GM04503 (cell line): ENCODE measurements at regions not wholly inside any gene's neighbourhood (a gene's known extent, or its start where the extent isn't known, plus 50 kb on each side); places are given as distances from the start of the nearest gene placed in this dataset.
"Not testable (repeated sequence)": the region's sequence is repeated elsewhere in the genome, so short reads cannot be mapped to it uniquely, and the experiment has no call there.

Source experiments
- DNase-seq: peaks from one replicate; pipeline ENCODE4 v3.0.0-alpha.2; 2012; ENCODE audit warnings: low read depth

DNA sequence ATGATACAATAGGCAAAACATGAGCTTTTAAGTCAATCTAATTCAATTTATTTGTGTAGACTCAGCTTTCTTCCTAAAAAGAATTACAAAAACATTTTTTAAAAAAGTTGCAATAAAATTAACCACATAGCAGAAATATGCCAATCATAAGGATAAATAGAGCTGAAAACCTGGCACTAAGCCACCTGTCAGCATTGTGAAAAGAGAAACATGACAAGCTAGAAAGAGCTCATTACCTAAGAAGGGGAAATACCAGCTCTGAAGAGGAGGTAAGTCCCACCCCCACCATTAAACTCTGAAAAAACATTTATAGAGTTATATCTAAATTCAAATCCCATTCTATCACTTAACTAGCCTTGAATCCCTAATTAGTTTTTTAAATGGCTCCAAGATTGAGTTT lies 372.9 kb downstream of the OSTF1 start:
- no peak for DNase-seq

DNA sequence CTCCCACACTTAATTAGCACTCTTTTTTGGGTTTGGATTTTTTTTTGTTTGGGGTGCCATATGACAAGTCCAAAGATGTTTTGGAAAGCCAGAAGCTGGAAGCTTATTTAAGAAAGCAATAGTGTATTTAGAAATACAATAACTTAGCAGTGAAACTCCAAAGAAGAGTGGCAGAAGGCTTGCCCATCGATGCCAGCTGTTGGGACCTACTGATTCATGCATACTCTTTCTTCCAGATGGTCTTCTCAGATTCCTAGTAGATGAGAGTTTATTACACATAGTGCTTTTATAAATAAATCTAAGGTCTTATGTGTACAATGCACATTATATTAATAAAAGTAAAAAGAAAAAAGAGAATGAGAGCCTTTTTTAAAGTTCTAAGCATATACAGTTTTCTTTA lies 374.6 kb downstream of the OSTF1 start:
- no peak for DNase-seq

DNA sequence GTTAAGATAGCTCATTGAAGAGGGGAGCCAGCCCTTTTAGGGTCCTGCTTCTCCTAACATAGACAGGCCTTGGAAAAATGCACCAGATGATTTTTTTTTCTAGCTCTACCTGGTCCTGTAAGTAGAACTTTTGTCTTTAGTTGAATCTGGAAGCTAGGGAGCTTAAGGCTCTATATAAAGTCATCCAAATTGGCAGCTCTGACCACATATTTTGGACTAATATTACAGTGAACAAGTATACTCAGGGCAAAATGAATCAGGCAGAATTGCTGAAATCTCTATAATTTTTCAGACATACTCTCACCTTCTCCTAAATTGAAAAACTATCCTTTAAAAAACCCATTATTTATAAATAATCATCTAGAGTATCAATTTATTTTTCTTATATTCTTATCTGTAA lies 375.6 kb downstream of the OSTF1 start:
- DNase-seq = no peak

DNA sequence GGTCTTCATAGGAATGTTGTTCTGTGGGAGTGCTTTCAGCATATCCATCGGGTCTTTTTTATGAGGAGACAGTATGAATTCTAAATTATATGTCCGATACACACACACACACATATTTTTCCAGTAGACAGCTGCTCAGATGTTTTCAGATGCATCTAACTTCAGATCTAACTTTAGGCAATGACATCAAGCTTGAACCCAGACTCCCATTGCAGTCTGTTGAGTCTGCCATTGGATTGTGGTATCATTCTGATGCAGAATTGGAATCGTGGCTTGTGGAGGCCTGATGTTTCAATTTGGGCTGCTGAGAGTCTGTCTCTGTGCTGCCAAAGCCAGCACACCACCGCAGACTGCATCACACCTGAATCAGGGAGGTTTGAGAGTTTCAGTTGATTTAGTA lies 376.4 kb downstream of the OSTF1 start:
- DNase-seq = no peak

DNA sequence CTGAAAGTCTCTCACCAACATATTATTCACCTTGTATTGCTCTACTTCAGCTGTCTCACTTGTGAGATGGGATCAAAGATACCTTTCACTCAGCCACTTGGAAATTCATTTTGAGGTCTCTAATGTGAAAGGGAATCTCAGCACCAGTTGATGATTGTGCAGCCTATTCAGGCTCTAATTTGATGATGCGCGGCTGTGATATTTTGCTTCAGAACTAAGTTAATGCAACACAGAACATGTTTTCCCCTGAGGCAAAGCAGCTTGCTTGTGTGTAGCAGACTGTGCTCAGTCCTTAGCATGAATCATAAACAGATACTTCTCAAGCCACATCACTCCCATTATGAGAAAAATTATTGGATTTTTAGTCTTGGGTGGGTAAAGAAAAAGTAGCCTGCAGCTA lies 378.8 kb downstream of the OSTF1 start:
- DNase-seq = no peak

DNA sequence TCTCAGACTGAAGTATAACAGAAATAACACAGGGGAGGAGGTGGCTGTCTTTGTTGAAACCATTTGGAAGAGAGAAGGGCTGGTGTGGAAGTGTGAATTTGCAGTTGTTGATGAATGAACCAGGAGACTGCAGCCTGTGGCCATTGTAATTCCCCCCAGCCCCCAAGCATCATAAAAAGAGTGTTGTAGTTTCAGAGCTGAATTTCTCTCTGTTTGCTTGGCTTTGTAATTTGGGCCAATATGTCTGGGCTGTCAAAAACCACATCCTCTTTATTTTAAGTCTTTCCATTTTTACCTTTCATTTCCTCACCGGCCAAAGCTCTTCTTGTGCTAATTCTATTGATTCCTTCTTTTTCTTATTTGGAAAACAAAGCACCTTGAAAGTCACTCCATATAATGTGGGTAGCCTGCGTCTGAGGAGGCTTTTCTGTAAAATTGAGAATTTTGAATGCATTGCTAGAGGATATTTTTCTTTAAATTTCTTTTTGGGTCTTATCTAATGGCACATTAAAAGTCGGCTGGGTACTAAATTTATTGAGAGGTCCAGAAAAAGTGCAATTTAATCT lies 383.3 kb downstream of the OSTF1 start:
- DNase-seq = no peak

DNA sequence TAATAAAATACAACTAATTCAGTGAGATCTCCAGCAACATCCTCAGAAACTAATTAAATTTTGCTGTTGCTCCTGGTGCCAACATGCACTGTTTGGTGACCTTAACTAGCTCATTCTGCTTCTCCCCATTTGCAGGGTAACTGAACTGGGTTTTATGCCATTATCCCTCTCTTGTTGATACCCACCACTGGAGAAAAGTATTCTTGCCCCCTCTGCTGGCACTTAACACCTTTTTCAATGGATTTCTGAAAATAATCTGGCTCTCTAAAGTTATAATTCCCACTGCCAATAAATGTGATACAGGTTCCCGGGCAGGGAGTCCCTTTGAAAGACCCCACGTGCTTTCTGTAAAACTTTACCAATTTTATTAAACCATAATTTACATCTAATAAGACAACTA lies 394.3 kb downstream of the OSTF1 start:
- DNase-seq = no peak

DNA sequence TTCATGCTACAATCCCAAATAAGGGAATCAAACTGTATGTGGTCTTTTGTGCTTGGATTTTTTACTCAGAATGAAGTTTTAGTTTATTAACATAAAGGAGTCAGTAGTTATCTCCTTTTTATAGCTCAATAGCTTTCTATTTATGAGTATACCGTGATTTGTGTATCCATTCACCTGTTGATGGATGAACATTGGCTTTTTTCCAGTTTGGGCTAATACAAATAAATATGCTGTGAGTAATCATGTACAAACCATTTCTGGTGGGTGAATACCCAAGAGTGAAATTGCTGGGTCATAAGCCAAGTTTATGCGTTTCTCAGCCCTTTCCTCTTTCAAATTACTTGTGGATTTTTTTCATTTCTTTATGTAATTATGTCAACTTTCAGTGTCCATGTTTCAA lies 395.3 kb downstream of the OSTF1 start:
- DNase-seq = no peak

DNA sequence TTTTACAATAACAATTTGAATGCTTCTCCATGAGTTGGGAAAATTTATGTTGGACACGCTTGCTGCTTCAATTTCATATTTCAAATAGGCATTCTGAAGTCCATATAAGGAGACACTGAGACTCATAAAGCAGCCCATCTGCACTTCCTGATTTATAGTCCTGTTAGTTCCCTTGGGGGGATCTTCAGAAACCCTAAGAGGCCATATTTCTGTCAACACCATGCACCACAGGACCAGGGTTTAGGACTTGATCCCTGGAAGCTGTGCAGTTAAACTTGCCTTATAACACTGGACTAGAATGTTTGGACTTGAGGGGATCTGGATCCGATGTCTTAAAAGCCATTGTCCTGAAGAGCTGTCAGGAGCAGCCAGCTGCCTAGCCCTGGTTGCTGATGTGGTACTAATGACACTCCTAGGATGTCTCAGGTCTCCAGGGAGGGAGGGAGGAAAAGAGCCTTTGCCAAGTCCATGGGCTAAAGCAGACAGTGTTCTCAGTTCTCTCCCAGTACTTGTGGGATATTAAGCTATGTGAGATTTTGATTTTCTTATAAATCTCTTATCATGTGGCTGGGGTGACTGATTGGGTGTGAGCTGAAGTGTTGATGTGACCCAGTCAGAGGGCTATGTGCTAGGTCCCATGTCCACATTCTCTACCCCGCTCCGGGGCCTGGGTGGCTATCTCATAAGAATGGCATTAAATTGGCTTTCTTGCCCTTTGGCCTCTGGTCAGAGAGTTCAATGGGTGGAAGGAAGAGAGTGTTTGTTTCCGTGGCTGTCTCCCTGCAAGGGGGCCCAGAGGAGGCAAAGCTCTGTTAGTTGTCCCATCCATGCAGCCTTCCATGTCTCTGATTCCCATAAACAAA lies 399.8 kb downstream of the OSTF1 start:
- DNase-seq = no peak

DNA sequence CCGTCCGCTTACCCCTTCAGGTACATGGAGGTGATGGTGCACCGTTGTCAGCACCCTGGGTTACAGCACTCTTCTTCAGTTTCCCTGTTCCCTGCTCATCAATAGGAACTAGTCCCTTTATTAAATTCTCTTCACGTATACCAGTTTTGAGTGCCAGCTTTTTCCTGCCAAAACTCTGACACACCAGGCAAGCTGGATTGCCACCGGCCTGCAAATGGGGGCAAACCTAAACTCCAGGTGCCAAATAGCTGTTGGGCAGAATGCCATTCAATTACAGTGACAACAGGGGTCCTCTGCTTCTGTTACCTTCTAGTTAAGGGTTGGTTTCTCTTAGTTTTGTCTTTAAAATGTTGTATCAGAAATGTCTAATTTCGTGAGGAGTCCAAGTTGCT lies 400.4 kb downstream of the OSTF1 start:
- no peak for DNase-seq

DNA sequence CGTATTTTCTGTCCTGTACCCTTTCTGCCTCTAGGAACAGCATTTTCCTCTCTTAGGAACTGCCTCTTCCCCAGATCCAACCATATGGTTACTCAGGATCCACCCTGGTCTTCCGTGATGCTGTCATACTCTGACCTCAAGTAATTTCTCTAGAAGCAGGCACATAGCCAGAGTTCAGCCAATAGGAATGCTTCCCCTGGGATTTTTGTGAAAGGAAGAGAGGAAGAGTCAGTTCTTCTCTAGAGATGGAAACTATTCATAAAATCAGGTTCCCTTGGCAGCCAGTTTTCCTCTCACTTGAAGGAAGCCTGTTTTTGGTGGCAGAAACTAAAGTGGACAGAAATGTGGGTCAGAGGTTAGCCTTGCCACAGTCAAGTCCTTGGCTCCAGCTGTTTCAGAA lies 400.1 kb upstream of the PCSK5 start:
- DNase-seq = no peak

DNA sequence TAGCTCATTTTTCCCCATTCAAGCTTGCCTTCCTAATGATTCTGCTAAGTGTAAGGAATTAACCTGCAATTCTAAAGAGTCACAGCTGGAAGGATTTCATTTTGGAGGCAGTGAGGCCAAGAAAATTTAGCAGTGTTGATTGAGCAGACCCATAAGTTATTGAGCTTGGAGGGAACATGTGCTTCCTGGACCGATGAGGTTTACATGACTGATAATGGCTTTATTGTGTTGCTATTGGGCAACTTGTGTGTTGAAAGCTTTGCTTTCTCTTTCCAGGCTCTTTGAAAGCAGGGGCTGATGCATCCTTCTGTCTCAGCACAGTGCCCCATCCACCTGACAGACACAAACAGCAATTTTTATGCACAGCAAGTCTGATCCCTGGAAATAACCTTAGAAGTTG lies 398.9 kb upstream of the PCSK5 start:
- no peak for DNase-seq

DNA sequence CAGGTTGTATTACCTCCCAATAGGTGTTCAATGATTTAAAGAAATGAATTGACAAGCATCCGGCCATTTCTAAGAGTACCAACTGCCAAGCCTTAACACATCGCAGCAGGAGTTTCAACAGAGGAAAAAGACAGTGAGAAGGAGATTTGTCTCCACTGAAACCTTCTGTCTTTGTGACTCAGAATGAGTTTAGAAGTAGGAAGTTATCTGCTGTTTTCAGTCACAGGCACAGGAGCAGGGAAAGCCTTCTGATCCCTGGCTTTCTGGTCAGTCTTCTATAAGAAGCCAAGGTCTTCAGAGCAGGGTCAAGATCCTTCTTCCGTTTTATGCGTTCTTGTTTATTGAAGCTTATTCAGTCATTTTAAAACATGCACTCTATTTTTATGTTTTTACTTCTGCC lies 390.7 kb upstream of the PCSK5 start:
- DNase-seq = no peak

DNA sequence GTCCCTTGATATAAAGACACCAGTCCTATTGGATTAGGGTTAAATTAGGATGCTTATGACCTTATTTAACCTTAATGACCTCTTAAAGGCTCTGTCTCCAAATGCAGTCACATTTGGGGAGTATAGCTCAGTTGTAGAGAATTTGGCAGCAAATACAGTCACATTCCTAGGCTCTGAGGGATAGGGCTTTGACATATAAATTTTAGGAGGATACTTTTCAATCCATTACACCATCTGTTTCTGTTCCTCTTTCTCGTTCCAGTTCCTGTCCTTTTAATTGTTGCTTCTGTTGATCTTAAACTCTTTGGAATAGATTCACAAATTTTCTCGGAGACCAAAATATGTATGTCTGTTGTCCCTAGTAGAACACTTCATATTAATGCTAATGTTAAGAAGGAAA lies 390.0 kb upstream of the PCSK5 start:
- no peak for DNase-seq

DNA sequence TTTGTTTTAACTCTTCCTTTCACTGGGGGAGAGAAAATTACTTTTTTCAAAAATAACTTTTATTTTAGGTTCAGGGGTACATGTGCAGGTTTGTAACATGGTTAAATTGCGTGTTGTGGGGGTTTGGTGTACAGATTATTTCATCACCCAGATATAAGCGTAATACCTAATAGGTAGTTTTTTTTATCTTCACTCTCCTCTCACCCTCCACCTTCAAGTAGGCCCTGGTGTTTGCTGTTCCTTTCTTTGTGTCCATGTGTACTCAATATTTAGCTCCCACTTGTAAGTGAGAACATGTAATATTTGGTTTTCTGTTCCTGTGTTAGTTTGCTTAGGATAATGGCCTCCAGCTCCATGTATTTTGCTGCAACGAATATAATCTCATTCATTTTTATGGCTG lies 389.5 kb upstream of the PCSK5 start:
- DNase-seq = not testable (repeated sequence)

DNA sequence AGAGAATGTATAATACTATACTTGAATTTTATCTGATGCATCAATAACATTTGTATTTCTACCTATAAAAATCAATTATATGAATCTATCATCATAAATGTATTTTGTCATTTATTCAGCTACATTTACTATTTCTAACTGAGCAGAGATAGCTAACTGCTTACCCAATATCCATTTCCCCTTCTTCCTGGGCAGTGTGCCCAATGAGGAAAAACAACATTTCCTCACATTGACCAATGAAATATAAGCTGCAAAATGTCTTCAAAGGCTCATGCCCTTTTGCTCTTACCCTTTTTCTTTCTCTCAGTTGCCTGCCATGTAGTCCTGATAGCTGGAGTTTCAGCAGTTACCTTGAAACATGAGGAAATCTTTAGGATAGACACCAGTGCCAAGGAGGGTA lies 385.8 kb upstream of the PCSK5 start:
- no peak for DNase-seq

DNA sequence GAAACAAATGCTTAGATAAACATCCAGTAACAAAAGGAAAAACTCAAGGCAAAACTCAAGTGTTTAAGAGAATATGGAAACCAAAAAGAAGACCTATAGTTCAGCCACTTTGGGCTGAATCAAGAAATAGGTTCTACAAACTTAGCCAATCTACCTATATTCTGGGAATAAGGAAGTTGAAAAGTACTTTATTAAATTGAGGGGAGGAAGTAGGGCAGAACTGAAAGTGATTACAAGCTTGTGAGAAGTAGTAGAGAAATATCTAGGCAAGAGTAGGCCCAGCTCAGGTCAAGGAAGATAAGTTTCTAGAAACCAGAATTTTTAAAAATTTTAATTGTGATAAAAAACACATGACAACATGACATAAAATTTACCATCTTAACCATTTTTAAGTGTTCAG lies 384.8 kb upstream of the PCSK5 start:
- DNase-seq = no peak

DNA sequence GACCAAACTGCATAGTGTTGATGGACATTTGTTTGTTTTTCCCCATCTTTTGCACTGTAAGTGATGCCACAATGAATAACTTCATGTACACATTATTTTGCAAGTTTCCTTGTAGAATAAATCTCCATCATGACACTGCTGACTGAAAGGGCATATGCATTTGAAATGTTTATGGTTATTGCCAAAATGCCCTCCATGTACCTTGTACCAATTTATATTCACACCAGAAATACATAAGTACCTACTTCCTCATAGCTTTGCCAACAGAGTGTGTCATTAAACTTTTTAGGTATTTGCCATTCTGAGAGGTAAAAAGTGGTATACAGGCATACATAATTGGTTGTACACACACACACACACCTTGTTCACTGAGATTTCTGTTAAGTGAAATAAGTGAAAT lies 361.0 kb upstream of the PCSK5 start:
- no peak for DNase-seq

DNA sequence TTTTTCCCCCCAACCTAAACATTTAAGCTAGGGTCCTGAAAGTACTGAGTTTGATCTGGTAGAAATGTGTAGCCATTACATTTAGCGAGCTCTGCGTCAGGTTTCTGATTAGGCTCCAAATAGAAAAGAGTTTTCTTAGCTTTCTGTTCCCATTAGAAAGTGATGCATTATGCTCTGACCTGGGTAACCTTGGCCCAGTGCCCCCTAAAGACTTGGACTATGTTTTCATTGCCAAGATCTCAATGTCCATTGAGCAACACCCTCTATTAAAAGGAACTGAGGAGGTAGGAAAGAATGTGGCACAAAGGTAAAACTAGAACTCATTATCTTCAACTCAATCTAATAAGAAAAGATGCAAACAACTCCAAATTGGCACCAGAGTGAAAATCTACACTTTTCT lies 358.9 kb upstream of the PCSK5 start:
- DNase-seq = no peak

DNA sequence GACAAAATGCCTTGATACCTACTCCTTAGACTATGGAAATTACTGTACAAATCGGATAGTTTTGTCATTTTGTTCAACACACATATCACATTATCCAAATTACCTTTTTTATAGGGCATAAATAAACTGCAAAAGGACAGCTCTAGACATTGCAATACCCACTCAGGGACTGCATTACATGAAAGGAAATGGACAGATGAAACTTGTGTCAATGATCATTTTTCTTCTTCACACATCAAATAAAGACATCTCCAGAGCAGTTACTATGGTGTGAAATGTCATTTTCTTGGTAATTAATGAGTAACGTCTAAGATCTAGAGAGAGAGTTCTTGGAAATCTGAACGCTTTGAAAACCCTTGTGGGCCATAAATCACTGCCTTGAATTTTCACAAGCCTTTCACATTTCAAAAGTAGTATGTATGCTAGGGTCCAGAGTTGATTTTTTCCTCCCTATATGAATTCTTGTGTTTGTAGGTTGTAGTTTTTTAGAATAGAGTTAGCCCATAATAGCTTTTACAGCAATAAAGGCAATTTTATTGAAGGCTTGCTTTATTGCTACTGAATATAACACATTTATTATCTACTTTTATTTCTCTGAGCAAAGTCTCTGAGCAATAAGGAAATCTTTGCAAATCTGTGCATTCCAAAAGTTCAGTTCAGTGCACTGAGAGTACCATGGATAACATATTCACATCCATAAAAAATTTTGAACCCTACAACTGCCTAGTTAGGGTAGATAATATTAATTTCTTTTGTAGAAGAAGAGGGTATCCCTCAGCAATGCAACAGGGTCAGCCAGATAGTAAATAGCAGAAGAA lies 358.0 kb upstream of the PCSK5 start:
- DNase-seq = no peak

DNA sequence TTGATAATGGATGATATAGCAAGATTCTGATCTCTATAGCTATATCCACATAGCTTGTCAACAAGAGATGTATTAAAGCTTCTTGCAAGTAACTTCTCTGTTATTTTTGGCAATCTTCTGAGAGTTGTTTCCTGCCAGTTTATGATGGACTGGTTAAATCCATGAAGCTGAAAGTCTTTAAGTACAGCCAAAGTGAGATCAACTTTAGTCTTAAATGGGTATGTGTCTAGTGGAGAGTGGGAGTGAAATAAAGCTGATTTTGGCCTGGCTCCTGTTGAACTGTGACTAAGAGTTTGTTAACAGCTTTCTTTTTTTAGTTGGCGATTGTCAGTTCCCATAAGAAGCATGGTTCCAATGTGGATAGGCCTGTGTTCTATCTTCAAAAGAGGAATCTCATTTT lies 350.9 kb upstream of the PCSK5 start:
- no peak for DNase-seq

DNA sequence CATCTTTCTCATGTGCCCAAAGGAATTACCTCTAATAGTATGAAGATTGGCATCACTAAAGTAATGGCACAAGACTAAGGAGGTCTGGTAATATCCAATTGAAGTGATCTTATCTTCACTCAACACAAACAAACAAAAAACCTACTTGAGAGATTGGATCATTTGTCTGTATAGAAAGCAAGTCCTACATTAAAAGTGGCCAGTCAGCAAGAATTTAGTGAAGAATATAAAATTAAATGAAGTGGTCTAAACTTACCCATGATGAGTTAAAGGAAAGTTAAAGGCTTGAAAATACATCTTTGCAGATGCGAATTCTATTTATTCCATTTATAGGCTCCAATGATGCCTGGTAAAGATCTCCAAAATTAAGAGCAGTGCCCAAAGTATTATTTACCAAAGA lies 350.3 kb upstream of the PCSK5 start:
- no peak for DNase-seq

DNA sequence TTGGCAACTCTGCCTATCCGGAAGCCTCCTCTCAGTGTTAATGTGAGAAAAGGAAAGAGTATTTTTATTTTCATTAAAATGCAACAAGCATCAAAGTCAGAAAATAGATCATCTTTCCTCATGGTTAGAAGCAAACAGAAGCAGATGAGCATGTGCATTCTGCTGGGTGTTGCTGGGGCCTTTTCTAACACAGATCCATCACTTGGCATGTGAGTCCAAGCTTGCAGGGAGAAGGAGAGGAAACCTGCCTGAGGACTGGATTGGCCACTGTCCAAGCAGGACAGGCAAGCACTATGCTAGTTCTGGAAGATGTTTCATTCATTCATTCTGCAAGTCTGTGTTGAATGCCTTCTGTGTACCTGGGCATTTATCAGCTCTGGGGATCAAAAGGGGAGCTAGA lies 348.7 kb upstream of the PCSK5 start:
- DNase-seq = no peak
